GM12878 (cell line): ENCODE measurements at regions not wholly inside any gene's neighbourhood (a gene's known extent, or its start where the extent isn't known, plus 50 kb on each side); places are given as distances from the start of the nearest gene placed in this dataset.

Experiments
- ASH2L ChIP-seq: fragments of 300-600, 200-600 bp; sonication (generic); IDR thresholded peaks from 2 replicates; pipeline ENCODE4 v1.6.1; 2017; ENCODE audit warnings: low read depth, mild to moderate bottlenecking, borderline replicate concordance
- EP300 ChIP-seq, 2 experiments: fragments of 150-350 bp in 1 of 2; IDR thresholded peaks; 2 replicates each; pipeline ENCODE4 v1.6.1; 2011 to 2012; ENCODE audit warnings: low read depth in 2 of 2, low read length in 2 of 2, borderline replicate concordance in 1 of 2, improper control_type of control experiment in 1 of 2, inconsistent platforms in 1 of 2; ENCODE audit not compliant: control insufficient read depth in 1 of 2
- MAX ChIP-seq: IDR thresholded peaks from 2 replicates; pipeline ENCODE4 v1.6.1; 2012; ENCODE audit warnings: low read depth, low read length, improper control_type of control experiment
- SIN3A ChIP-seq: IDR thresholded peaks from 2 replicates; pipeline ENCODE4 v1.6.1; 2012; ENCODE audit warnings: low read depth, low read length, improper control_type of control experiment
- TCF12 ChIP-seq: IDR thresholded peaks from 2 replicates; pipeline ENCODE4 v1.6.1; 2011; ENCODE audit warnings: low read depth, mild to moderate bottlenecking, low read length
- TCF3 ChIP-seq: IDR thresholded peaks from 2 replicates; pipeline ENCODE4 v1.6.1; 2012; ENCODE audit warnings: low read depth, mild to moderate bottlenecking, low read length, borderline replicate concordance; ENCODE audit not compliant: insufficient read depth
- TF ChIP-seq, protein P1 (sequence below): IDR thresholded peaks from 2 replicates; pipeline ENCODE4 v1.6.1; 2011; ENCODE audit warnings: low read depth, low read length, improper control_type of control experiment, borderline replicate concordance
- TF ChIP-seq, protein P2 (sequence below), 3 experiments: IDR thresholded peaks in 2 of 3; conservative IDR thresholded peaks in 1 of 3; 2 replicates each; pipeline ENCODE4 v1.5.1; 2011; ENCODE audit warnings: low read depth in 3 of 3, low read length in 3 of 3, mild to moderate bottlenecking in 3 of 3, control low read depth in 2 of 3, moderate library complexity in 2 of 3, inconsistent platforms in 1 of 3, mixed read lengths in 1 of 3; ENCODE audit not compliant: control insufficient read depth in 2 of 3, insufficient read depth in 1 of 3; ENCODE audit errors: extremely low read depth in 1 of 3

- TF ChIP-seq, protein P1, sequence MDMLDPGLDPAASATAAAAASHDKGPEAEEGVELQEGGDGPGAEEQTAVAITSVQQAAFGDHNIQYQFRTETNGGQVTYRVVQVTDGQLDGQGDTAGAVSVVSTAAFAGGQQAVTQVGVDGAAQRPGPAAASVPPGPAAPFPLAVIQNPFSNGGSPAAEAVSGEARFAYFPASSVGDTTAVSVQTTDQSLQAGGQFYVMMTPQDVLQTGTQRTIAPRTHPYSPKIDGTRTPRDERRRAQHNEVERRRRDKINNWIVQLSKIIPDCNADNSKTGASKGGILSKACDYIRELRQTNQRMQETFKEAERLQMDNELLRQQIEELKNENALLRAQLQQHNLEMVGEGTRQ, result no peak
- no peak for TF ChIP-seq SIN3A
- no peak for TF ChIP-seq MAX
- no peak for TF ChIP-seq EP300 (IDR thresholded peaks at IDR 0.05; ENCODE audit: borderline replicate concordance in 1 of 2, control insufficient read depth in 1 of 2, low read depth in 2 of 2, low read length in 2 of 2)
- TF ChIP-seq TCF12, result no peak
- no peak for TF ChIP-seq TCF3
- TF ChIP-seq, protein P2, sequence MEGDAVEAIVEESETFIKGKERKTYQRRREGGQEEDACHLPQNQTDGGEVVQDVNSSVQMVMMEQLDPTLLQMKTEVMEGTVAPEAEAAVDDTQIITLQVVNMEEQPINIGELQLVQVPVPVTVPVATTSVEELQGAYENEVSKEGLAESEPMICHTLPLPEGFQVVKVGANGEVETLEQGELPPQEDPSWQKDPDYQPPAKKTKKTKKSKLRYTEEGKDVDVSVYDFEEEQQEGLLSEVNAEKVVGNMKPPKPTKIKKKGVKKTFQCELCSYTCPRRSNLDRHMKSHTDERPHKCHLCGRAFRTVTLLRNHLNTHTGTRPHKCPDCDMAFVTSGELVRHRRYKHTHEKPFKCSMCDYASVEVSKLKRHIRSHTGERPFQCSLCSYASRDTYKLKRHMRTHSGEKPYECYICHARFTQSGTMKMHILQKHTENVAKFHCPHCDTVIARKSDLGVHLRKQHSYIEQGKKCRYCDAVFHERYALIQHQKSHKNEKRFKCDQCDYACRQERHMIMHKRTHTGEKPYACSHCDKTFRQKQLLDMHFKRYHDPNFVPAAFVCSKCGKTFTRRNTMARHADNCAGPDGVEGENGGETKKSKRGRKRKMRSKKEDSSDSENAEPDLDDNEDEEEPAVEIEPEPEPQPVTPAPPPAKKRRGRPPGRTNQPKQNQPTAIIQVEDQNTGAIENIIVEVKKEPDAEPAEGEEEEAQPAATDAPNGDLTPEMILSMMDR (IDR thresholded peaks at IDR 0.05 in 2 of 3, conservative IDR thresholded peaks at IDR 0.05 in 1 of 3; ENCODE audit: control insufficient read depth in 2 of 3, extremely low read depth in 1 of 3, insufficient read depth in 1 of 3, low read depth in 3 of 3, low read length in 3 of 3), result no peak
- no peak for TF ChIP-seq ASH2L
These were observed 184.9 kb downstream of the ALG10B start for GRCh38 chr12:38501481-38501880.
